Hematopoietic multipotent progenitor cell treated with erythropoietin and hydrocortisone succinate and interleukin-3 and kit ligand, for 6 days (in vitro differentiated cells): ENCODE measurements at regions not wholly inside any gene's neighbourhood (a gene's known extent, or its start where the extent isn't known, plus 50 kb on each side); places are given as distances from the start of the nearest gene placed in this dataset.
"Not testable (repeated sequence)": the region's sequence is repeated elsewhere in the genome, so short reads cannot be mapped to it uniquely, and the experiment has no call there.

Source experiments
- DNase-seq: peaks from one replicate; pipeline ENCODE4 v3.0.0-alpha.2; 2015

GRCh38 chr5:23223846-23224245 lies 283.6 kb upstream of the PRDM9 start:
- DNase-seq, result no peak

- no peak for DNase-seq
Observed at GRCh38 chr5:23221831-23222230, 285.6 kb upstream of the PRDM9 start.

DNA sequence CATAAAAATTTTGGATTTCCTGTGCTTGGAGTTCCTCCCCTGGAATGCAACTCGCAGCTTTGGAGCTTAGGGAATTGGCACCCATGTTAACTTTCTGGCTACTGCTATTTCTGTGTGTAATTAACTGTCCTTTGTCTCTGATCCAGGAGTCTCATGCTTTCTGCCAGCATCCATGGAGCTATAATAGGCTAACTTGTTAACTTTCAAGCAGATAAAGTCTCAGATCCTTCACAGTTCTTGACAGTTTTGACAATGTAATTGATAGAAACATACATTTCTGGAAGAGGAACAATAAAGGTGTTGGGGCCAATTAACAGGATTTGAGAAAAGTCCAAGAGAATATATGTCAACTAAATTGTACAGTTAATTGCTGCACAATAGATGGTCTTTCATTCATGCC lies 290.2 kb upstream of the PRDM9 start:
- no peak for DNase-seq

GRCh38 chr5:23216345-23216744 lies 291.1 kb upstream of the PRDM9 start:
- DNase-seq, result no peak

DNA sequence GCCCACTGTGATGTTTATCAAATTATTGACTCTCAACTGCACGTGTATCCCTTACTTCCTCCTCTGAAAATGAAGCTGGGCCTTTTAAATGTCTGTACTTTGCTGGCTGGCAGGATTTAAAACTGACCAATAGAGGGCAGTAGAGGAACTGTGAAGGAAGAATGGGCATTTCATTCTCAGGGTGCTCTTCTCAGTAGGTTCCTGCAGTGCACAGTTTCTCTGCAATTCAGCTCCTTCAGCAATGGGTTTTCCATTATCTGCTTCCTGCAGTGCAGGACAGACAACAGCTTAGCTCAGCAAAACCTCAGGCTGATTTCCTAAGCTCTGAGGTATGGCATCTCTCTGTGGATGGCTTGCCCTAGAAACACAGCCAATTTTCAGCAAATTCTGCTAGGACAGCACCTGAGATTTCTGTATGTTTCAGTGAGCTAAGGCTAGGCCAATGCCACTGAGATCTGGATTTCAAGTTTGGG lies 298.4 kb upstream of the PRDM9 start:
- peak; percentile 80 for DNase-seq

- DNase-seq, result no peak
Observed at GRCh38 chr5:23204111-23204510, 303.3 kb upstream of the PRDM9 start.

DNA sequence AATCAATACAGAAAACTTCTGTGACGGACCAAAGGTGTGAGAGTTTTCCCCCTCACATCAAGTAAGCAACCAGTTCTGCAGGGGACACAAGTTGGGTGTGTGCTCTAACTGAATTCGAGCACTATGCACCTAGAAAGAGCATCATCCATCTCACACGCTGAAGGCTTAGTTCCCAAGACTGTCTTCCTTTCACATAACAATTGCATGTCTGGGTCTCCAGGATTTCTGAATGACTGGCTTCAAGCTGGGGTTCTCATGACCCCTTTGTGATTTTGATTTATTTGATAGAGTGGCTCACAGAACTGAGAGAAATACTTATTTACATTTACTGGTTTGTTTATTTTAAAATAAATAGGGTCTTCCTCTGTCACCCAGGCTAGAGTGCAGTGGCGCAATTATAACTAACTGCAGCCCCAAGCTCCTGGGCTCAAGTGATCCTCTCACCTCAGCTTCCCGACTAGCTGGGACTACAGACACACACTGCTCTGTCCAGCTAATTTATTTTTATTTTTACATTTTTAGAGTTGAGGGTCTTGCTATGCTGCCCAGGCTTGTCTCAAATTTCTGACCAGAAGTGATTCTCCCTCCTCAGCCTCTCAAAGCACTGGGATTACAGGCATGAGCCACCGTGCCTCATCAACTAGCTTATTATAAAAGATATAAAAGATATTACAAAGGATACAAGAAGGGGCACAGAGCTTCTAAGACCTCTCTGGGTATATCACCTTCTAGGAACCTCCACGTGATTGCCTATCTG lies 316.7 kb upstream of the CDH12 start:
- no peak for DNase-seq

DNA sequence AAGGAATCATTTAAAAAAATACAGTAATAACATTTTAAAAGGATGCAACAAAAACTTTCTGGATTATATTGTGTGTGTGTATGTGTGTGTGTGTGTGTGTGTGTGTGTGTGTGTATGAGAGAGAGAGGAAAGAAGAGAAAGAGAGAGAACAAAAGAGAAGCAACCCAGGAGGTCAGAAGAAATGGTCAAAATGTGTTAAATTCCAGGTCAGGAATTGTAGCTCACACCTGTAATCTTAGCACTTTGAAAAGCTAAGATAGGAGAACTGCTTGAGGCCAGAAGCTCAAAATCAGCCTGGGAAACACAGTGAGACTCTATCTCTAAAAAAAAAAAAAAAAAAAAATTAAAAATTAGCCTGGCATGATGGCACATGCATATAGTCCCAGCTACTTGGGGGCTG lies 311.8 kb upstream of the CDH12 start:
- no peak for DNase-seq

- no peak for DNase-seq
Observed at GRCh38 chr5:23158179-23158578, 305.0 kb upstream of the CDH12 start.

- DNase-seq, result no peak
Observed at GRCh38 chr5:23157716-23158115, 304.6 kb upstream of the CDH12 start.

- DNase-seq, result no peak
Observed at GRCh38 chr5:23157169-23157568, 304.0 kb upstream of the CDH12 start.

DNA sequence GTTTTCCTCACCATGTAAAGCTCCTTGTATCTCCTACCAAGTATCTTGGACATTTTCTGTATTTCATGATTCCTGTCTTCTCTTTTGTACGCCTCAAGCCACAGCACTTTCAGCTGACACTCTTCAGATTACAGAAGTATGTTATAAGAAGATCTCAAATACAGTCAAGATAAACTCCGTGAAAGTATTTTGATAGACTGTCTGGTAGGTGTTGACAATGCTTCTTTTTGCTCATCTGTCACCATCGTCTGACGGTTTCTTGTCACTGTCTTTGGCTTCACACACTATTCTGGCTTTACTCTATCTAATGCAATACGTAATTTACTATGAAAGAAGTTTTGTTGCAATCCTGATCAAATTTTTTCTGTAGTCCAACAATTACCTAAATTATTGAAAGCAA lies 294.5 kb upstream of the CDH12 start:
- no peak for DNase-seq

- no peak for DNase-seq
Observed at GRCh38 chr5:23146183-23146582, 293.0 kb upstream of the CDH12 start.

GRCh38 chr5:23139338-23140171 lies 286.4 kb upstream of the CDH12 start:
- DNase-seq, result peak; percentile 46

DNA sequence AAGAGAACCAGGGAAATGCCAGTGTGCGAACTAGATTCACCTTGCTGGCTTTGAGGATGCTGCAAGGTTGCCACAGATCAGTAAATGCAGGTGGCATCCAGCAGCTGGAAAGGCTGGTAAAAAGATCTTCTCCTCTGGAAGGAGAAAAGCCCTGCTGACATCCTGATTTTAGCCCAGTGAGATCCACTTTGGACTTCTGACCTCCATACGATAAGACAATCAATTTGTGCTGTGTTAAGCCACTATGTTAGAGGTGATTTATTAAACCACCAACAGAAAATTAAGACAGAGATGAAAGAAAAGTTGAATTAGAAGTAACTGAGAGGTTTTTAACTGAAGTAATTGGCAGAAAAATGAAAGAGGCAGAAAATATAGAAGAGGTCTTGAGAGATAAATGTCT lies 283.8 kb upstream of the CDH12 start:
- no peak for DNase-seq

GRCh38 chr5:23132231-23132630 lies 279.1 kb upstream of the CDH12 start:
- no peak for DNase-seq

GRCh38 chr5:23112237-23112636 lies 259.1 kb upstream of the CDH12 start:
- DNase-seq, result no peak

DNA sequence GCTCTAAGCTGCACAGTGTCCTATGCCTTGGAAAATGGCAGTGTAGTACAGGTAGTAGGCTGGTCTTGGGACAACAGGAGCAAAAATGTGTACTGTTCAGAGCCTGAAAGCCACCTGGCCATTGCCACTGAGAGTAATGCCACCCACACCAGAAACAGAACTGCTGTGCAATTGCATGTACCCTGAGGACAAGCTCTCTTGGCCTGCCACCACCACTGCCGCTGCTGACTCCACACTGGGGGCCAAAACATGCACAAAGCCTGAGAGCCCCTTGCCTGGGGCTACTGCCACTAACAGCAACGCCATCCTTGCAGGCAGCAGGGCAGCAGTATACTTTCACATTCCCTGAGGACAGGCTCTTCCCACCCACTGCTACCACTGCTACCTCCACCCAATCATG lies 251.9 kb upstream of the CDH12 start:
- DNase-seq, result no peak

GRCh38 chr5:23103566-23103965 lies 250.4 kb upstream of the CDH12 start:
- DNase-seq, result no peak

DNA sequence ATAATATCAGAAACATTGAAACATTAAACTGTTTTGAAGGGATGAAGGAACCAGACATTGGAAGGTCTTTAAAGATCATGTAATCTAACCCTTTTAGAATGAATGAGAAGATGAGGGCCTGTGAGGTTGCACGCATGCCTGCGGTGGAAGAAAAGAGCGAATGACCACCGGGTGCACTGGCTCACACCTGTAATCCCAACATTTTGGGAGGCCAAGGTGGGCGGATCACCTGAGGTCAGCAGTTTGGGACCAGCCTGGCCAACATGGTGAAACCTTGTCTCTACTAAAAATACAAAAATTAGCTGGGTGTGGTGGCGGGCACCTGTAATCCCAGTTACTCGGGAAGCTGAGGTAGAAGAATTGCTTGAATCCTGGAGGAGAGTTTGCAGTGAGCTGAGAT lies 242.3 kb upstream of the CDH12 start:
- DNase-seq, result not testable (repeated sequence)

DNA sequence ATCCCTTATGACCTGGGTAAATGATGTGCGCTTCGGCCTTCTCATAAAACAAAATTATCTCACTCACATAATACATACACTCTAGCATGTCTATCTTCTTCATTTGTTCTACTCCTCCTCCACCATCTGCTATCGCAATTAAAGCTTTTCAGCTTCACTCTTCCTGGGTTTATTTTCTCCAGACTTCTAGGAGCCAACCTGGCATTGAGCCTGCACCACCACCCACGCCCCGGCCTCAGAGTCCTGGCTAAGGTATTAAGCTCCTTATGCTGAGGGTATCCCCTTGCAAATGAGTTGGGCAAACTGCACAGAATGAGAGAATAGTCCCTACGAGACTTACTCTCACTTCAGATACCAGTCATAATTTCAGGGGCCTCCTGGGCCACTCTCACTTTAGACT lies 236.1 kb upstream of the CDH12 start:
- DNase-seq, result no peak

DNA sequence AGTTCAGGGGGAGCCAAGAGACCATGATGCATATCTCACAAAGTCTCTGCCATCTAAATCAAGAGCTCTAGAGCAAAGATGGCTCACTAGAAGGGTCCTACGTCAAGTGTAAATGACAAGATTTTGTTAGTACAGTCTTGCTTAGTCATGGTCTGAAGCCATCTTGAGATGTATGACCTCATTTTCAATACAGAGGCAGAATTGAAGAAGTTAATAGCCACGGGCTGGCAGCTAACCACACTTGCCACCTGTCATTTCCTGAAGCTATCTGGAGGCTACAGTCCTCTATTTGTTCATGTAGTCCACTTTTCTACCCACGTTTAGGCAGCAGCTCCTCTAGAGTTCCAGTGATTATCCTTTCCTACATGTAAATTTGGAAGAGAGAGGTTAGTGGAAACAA lies 231.7 kb upstream of the CDH12 start:
- peak; percentile 4 for DNase-seq

DNA sequence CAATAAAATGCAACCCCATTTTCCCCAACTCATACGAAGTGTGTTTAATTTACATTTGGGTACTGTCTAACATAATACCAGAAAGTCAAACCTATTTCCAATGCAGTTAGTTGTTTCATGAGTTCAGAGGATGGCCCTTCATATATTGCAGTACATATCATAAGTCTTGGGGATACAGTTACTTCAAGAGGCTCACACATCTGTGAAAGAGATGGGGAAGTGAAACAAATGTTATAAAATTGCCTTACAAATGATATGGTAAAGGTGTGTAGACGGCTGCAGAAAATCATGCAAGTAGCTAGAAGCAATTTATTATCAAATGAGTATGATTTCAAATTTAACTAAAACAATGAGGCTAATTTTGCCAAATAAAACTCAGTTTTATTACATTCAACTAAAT lies 219.0 kb upstream of the CDH12 start:
- no peak for DNase-seq

GRCh38 chr5:23071682-23072081 lies 218.5 kb upstream of the CDH12 start:
- DNase-seq, result no peak
